ENCODE measurements at regions not wholly inside any gene's neighbourhood (a gene's known extent, or its start where the extent isn't known, plus 50 kb on each side); places are given as distances from the start of the nearest gene placed in this dataset.

GRCh38 chr18:68568364-68569155 lies 146.3 kb downstream of the TMX3 start:
- Histone ChIP-seq H3K27ac (no peak overlapping the region), H3K4me1 (no peaks in the 10 kb centered on the region), H3K4me3 (no peak overlapping the region), H3K27me3 (no peaks in the 10 kb centered on the region), H3K36me3 (no peaks in the 10 kb centered on the region), H3K9me3 (no peaks in the 10 kb centered on the region)
- ATAC-seq (ENCODE audit: low FRiP score in 2 of 2) (no peak), DNase-seq (no peak)
- no peak for TF ChIP-seq CTCF (IDR thresholded peaks at IDR 0.05)
- no peak for TF ChIP-seq POLR2A (IDR thresholded peaks at IDR 0.05)
- TF ChIP-seq EP300 (IDR thresholded peaks at IDR 0.05), result no peak
- no peak for TF ChIP-seq POLR2AphosphoS5 (IDR thresholded peaks at IDR 0.05)
- 55 to 58% methylated on average over 4 of the region's 4 CpGs for WGBS, 2 donors

- WGBS, 2 donors, result 95 to 97% methylated on average over 2 of the region's 2 CpGs
- Histone ChIP-seq H3K4me3 (no peak overlapping the region), H3K27ac (no peak overlapping the region), H3K36me3 (no peaks in the 10 kb centered on the region), H3K9me3 (no peaks in the 10 kb centered on the region), H3K27me3 (no peaks in the 10 kb centered on the region), H3K4me1 (no peaks in the 10 kb centered on the region)
- no peak for DNase-seq
- no peak for ATAC-seq (ENCODE audit: low FRiP score in 2 of 2)
- TF ChIP-seq EP300 (IDR thresholded peaks at IDR 0.05) (no peak), CTCF (IDR thresholded peaks at IDR 0.05) (no peak), POLR2AphosphoS5 (IDR thresholded peaks at IDR 0.05) (no peak), POLR2A (IDR thresholded peaks at IDR 0.05) (no peak)
Observed at GRCh38 chr18:68566991-68567390, 147.9 kb downstream of the TMX3 start.

GRCh38 chr18:68564961-68565360 lies 149.9 kb downstream of the TMX3 start:
- no peaks in the 10 kb centered on the region for H3K4me1 ChIP-seq
- no peak for TF ChIP-seq POLR2A (IDR thresholded peaks at IDR 0.05)
- TF ChIP-seq POLR2AphosphoS5 (IDR thresholded peaks at IDR 0.05), result no peak
- TF ChIP-seq EP300 (IDR thresholded peaks at IDR 0.05), result no peak
- no peak for TF ChIP-seq CTCF (IDR thresholded peaks at IDR 0.05)
- H3K9me3 ChIP-seq, result no peaks in the 10 kb centered on the region
- no peaks in the 10 kb centered on the region for H3K36me3 ChIP-seq
- 80% methylated on average over 3 of the region's 3 CpGs for WGBS, 2 donors
- ATAC-seq (ENCODE audit: low FRiP score in 2 of 2), result no peak
- DNase-seq, result no peak
- no peaks in the 10 kb centered on the region for H3K27me3 ChIP-seq
- no peak overlapping the region for H3K4me3 ChIP-seq
- no peak overlapping the region for H3K27ac ChIP-seq

- DNase-seq (no peak), ATAC-seq (ENCODE audit: low FRiP score in 2 of 2) (no peak)
- Histone ChIP-seq H3K4me3 (no peak overlapping the region), H3K4me1 (no peaks in the 10 kb centered on the region), H3K27ac (no peak overlapping the region), H3K9me3 (no peaks in the 10 kb centered on the region), H3K36me3 (no peaks in the 10 kb centered on the region), H3K27me3 (no peaks in the 10 kb centered on the region)
- TF ChIP-seq POLR2AphosphoS5 (IDR thresholded peaks at IDR 0.05), result no peak
- no peak for TF ChIP-seq POLR2A (IDR thresholded peaks at IDR 0.05)
- TF ChIP-seq CTCF (IDR thresholded peaks at IDR 0.05), result no peak
- TF ChIP-seq EP300 (IDR thresholded peaks at IDR 0.05), result no peak
Observed at GRCh38 chr18:68564351-68564750, 150.6 kb downstream of the TMX3 start.

GRCh38 chr18:68560128-68560527 lies 154.8 kb downstream of the TMX3 start:
- H3K9me3 ChIP-seq, result no peaks in the 10 kb centered on the region
- 94 to 100% methylated on average over 2 of the region's 2 CpGs for WGBS, 2 donors
- H3K27ac ChIP-seq, result no peak overlapping the region
- no peak for DNase-seq
- TF ChIP-seq EP300 (IDR thresholded peaks at IDR 0.05) (no peak), POLR2AphosphoS5 (IDR thresholded peaks at IDR 0.05) (no peak), POLR2A (IDR thresholded peaks at IDR 0.05) (no peak), CTCF (IDR thresholded peaks at IDR 0.05) (no peak)
- H3K36me3 ChIP-seq, result no peaks in the 10 kb centered on the region
- H3K27me3 ChIP-seq, result no peaks in the 10 kb centered on the region
- H3K4me1 ChIP-seq, result no peaks in the 10 kb centered on the region
- H3K4me3 ChIP-seq, result no peak overlapping the region
- no peak for ATAC-seq (ENCODE audit: low FRiP score in 2 of 2)

All from upper lobe of left lung (tissue), 6 donors.